CD14-positive monocyte (primary cell): ENCODE measurements at regions not wholly inside any gene's neighbourhood (a gene's known extent, or its start where the extent isn't known, plus 50 kb on each side); places are given as distances from the start of the nearest gene placed in this dataset.

Source experiments
- DNase-seq, 3 donors: peaks; one replicate each; pipeline ENCODE4 v3.0.0-alpha.2; 2011 to 2022
- H2AFZ ChIP-seq: 2 replicates; pipeline ENCODE4 v1.6.0; 2012; ENCODE audit warnings: mild to moderate bottlenecking, low read depth, low read length, inconsistent platforms; ENCODE audit not compliant: insufficient read depth, poor library complexity, severe bottlenecking
- H3K27ac ChIP-seq, 2 donors: 1 replicate in 1 of 2; 2 replicates in 1 of 2; pipeline ENCODE4 v1.5.1; 2012 to 2013; ENCODE audit warnings: low read length in 2 of 2, control low read depth in 1 of 2, inconsistent platforms in 1 of 2, low read depth in 1 of 2, mild to moderate bottlenecking in 1 of 2
- H3K27me3 ChIP-seq, 2 donors: one replicate each; pipeline versions ENCODE4 v1.6.0 to v1.6.1; 2011 to 2013; ENCODE audit warnings: low read length in 2 of 2; ENCODE audit not compliant: control insufficient read depth in 2 of 2, insufficient read depth in 2 of 2
- H3K36me3 ChIP-seq, 2 donors: replicated peaks in 1 of 2; 1 replicate in 1 of 2; 2 replicates in 1 of 2; pipeline versions ENCODE4 v1.5.1 to v1.6.1; 2012 to 2013; ENCODE audit warnings: low read length in 2 of 2, control low read depth in 1 of 2, inconsistent platforms in 1 of 2, mild to moderate bottlenecking in 1 of 2; ENCODE audit not compliant: insufficient read depth in 2 of 2, control insufficient read depth in 1 of 2
- H3K4me1 ChIP-seq, 2 donors: 1 replicate in 1 of 2; 2 replicates in 1 of 2; pipeline versions ENCODE4 v1.5.1 to v1.6.1; 2012 to 2013; ENCODE audit warnings: low read length in 2 of 2, control low read depth in 1 of 2, inconsistent platforms in 1 of 2, mild to moderate bottlenecking in 1 of 2, moderate library complexity in 1 of 2; ENCODE audit not compliant: insufficient read depth in 2 of 2, control insufficient read depth in 1 of 2
- H3K4me2 ChIP-seq: replicated peaks from 2 replicates; pipeline ENCODE3; 2012; ENCODE audit warnings: low read length, moderate library complexity, mild to moderate bottlenecking; ENCODE audit not compliant: poor library complexity, severe bottlenecking; ENCODE audit errors: extremely low read depth
- H3K4me3 ChIP-seq, 3 experiments: fragments of 200-600 bp in 1 of 3; sonication (generic) in 1 of 3; replicated peaks in 1 of 3; 1 replicate in 2 of 3; 2 replicates in 1 of 3; pipeline ENCODE4 v1.5.1; 2011 to 2013; ENCODE audit warnings: low read length in 3 of 3, mild to moderate bottlenecking in 3 of 3, control low read depth in 2 of 3, low read depth in 2 of 3, inconsistent platforms in 1 of 3, moderate library complexity in 1 of 3
- H3K79me2 ChIP-seq: 2 replicates; pipeline ENCODE4 v1.6.0; 2012; ENCODE audit warnings: mild to moderate bottlenecking, control low read depth, inconsistent platforms, low read length, moderate library complexity; ENCODE audit not compliant: insufficient read depth
- H3K9ac ChIP-seq: 2 replicates; pipeline ENCODE4 v1.6.0; 2017; ENCODE audit warnings: low read length, mild to moderate bottlenecking; ENCODE audit not compliant: insufficient read depth, poor library complexity, severe bottlenecking
- H3K9me3 ChIP-seq, 2 donors: replicated peaks in 1 of 2; 1 replicate in 1 of 2; 2 replicates in 1 of 2; pipeline versions ENCODE4 v1.5.1 to v1.6.1; 2012 to 2013; ENCODE audit warnings: low read length in 2 of 2, control low read depth in 1 of 2; ENCODE audit not compliant: control insufficient read depth in 1 of 2, insufficient read depth in 1 of 2
- H4K20me1 ChIP-seq: 2 replicates; pipeline ENCODE4 v1.6.0; 2012; ENCODE audit warnings: mild to moderate bottlenecking, low read length, control low read depth, moderate library complexity; ENCODE audit not compliant: insufficient read depth
- H3K27ac Mint-ChIP-seq, 7 donors: one replicate each; pipeline ENCODE4 v1.8.0; 2020; ENCODE audit warnings: mild to moderate bottlenecking in 7 of 7, mixed read lengths in 7 of 7, moderate library complexity in 6 of 7, inconsistent platforms in 2 of 7
- H3K27me3 Mint-ChIP-seq, 3 donors: one replicate each; pipeline ENCODE4 v1.8.0; 2021 to 2022; ENCODE audit warnings: low read depth in 3 of 3, mild to moderate bottlenecking in 3 of 3, mixed read lengths in 3 of 3, moderate library complexity in 3 of 3, inconsistent platforms in 1 of 3
- H3K36me3 Mint-ChIP-seq, 2 donors: one replicate each; pipeline ENCODE4 v1.8.0; 2020; ENCODE audit warnings: mixed read lengths in 2 of 2, inconsistent platforms in 1 of 2, mild to moderate bottlenecking in 1 of 2
- H3K4me1 Mint-ChIP-seq: one replicate; pipeline ENCODE4 v1.8.0; 2020; ENCODE audit warnings: mild to moderate bottlenecking, mixed read lengths
- H3K4me3 Mint-ChIP-seq, 2 donors: one replicate each; pipeline ENCODE4 v1.8.0; 2020; ENCODE audit warnings: mild to moderate bottlenecking in 2 of 2, mixed read lengths in 2 of 2, moderate library complexity in 1 of 2
- H3K9me3 Mint-ChIP-seq, 7 donors: one replicate each; pipeline ENCODE4 v1.8.0; 2020 to 2022; ENCODE audit warnings: mixed read lengths in 7 of 7, mild to moderate bottlenecking in 6 of 7, moderate library complexity in 6 of 7, inconsistent platforms in 2 of 7
- WGBS: methylation state at CpG from one replicate; pipeline ENCODE4 v1.1.5; 2013; ENCODE audit warnings: missing lambda C conversion rate; ENCODE audit not compliant: insufficient coverage; 5-methylcytosine and 5-hydroxymethylcytosine counted together
- intact Hi-C, 2 donors: fragments of 100-400 bp; cut with micrococcal nuclease; formaldehyde crosslinking; loops; one replicate each; pipeline versions ENCODE4 v1.15.0 to v1.15.1; 2023
- TF ChIP-seq, protein P1 (sequence below): fragments of 200-600 bp; IDR thresholded peaks from one replicate; pipeline ENCODE4 v1.8.0; 2022; ENCODE audit warnings: antibody characterized with exemption, mild to moderate bottlenecking

DNA sequence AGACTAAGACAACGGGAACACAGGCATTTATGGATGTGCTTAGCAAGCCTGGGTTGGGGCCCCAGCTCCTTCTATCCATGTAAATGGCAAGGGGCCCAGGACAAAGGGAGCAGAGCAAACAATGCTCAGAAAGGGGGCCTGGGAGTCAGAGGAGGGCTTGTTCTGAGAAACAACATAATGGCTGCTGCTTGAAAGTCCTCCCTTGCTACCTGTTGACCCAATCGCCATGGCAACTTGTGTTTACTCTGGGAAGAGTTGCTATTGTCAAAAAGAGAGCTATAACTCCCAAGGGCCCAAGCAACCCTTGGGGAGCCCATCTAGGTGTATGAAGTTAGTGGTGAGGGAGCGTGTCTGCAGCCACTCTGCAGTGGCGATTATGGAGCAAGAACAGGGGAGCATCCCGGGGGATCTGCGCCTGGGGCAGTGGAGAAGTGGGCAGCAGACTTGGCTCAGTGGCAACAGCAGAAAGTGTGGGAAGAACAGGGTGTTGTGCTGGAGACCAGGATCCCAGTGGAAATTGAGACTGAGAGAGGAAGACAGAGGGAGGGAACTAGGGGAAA is 118.7 kb upstream of the NLRP1 start:
- intact Hi-C loops, result loop anchor here (10.0 kb wide), 2 partner anchors 722 to 732 kb away; partner anchors contain the start of gene AIPL1 (in 1 of the 2)
- Histone ChIP-seq H3K79me2 (no peaks in the 10 kb centered on the region), H3K4me2 (no peak overlapping the region), H4K20me1 (no peaks in the 10 kb centered on the region), H3K27me3 (peaks cover 0 to 16% of the 10 kb centered on the region in 2 donors), H3K36me3 (no peaks in the 10 kb centered on the region), H3K27ac (no peak overlapping the region), H3K9me3 (peaks cover 5 to 6% of the 10 kb centered on the region in 2 donors), H2AFZ (no peak overlapping the region), H3K9ac (no peak overlapping the region), H3K4me1 (no peaks in the 10 kb centered on the region), H3K4me3 (no peak overlapping the region)
- 94% methylated on average over 5 of the region's 6 CpGs for WGBS
- TF ChIP-seq, protein P1, sequence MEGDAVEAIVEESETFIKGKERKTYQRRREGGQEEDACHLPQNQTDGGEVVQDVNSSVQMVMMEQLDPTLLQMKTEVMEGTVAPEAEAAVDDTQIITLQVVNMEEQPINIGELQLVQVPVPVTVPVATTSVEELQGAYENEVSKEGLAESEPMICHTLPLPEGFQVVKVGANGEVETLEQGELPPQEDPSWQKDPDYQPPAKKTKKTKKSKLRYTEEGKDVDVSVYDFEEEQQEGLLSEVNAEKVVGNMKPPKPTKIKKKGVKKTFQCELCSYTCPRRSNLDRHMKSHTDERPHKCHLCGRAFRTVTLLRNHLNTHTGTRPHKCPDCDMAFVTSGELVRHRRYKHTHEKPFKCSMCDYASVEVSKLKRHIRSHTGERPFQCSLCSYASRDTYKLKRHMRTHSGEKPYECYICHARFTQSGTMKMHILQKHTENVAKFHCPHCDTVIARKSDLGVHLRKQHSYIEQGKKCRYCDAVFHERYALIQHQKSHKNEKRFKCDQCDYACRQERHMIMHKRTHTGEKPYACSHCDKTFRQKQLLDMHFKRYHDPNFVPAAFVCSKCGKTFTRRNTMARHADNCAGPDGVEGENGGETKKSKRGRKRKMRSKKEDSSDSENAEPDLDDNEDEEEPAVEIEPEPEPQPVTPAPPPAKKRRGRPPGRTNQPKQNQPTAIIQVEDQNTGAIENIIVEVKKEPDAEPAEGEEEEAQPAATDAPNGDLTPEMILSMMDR, result no peak
- peaks cover 15 to 26% (median 24%) of the 10 kb centered on the region in 3 donors for H3K27me3 Mint-ChIP-seq
- peak overlapping the region in 1 of 2 donors; percentile 3 for H3K4me3 Mint-ChIP-seq
- H3K27ac Mint-ChIP-seq, result no peak overlapping the region
- peaks cover 3 to 13% (median 10%) of the 10 kb centered on the region in 7 donors for H3K9me3 Mint-ChIP-seq
- no peak for DNase-seq
- no peaks in the 10 kb centered on the region for H3K4me1 Mint-ChIP-seq
- H3K36me3 Mint-ChIP-seq, result no peaks in the 10 kb centered on the region

DNA sequence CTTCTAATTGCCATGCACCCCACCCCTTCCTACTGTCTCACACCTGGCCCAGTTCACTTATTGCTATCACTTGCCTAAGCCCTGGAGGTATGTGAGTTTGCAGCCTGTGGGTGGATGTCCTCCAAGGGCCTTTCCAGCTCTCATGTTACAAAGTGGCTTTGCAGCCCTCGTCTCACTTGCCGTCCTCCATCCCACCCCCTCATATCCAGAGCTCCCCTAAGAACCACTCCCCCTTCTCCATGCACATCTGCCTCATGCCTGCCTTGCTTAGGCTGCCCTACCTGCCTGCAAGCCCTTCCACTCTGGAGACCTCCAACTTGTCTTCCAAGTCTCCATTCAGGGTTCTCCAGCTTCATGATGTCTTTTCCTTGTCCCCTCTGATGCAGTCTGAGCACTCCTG is 119.4 kb upstream of the NLRP1 start:
- H3K79me2 ChIP-seq, result no peaks in the 10 kb centered on the region
- no peaks in the 10 kb centered on the region for H3K4me1 Mint-ChIP-seq
- intact Hi-C loops, result loop anchor here (10.0 kb wide), 2 partner anchors 721 to 731 kb away; partner anchors contain the start of gene AIPL1 (in 1 of the 2)
- H3K4me3 ChIP-seq, result no peak overlapping the region
- no peaks in the 10 kb centered on the region for H3K36me3 Mint-ChIP-seq
- peaks cover 15 to 25% (median 21%) of the 10 kb centered on the region in 3 donors for H3K27me3 Mint-ChIP-seq
- WGBS, result 36% methylated on average over 2 of the region's 2 CpGs
- no peak overlapping the region for H3K4me3 Mint-ChIP-seq
- no peak overlapping the region for H2AFZ ChIP-seq
- TF ChIP-seq, protein P1, result no peak
- H3K27me3 ChIP-seq, result peaks cover 0 to 16% of the 10 kb centered on the region in 2 donors
- no peaks in the 10 kb centered on the region for H4K20me1 ChIP-seq
- no peak for DNase-seq
- peaks cover 2 to 16% (median 13%) of the 10 kb centered on the region in 7 donors for H3K9me3 Mint-ChIP-seq
- H3K27ac ChIP-seq, result no peak overlapping the region
- no peaks in the 10 kb centered on the region for H3K4me1 ChIP-seq
- no peak overlapping the region for H3K9ac ChIP-seq
- no peak overlapping the region for H3K4me2 ChIP-seq
- no peak overlapping the region for H3K27ac Mint-ChIP-seq
- no peaks in the 10 kb centered on the region for H3K36me3 ChIP-seq
- peaks cover 5 to 10% of the 10 kb centered on the region in 2 donors for H3K9me3 ChIP-seq
